T-cell (primary cell): ENCODE measurements at regions not wholly inside any gene's neighbourhood (a gene's known extent, or its start where the extent isn't known, plus 50 kb on each side); places are given as distances from the start of the nearest gene placed in this dataset.

Experiments
- ATAC-seq, 4 experiments: fragments of 200-7000 bp in 3 of 4; fragments of 150-1000 bp in 1 of 4; cut with Tn5 transposase; replicated peaks in 1 of 4; 1 replicate in 3 of 4; 2 replicates in 1 of 4; pipeline ENCODE4 v1.10.0; 2021; ENCODE audit warnings: moderate library complexity in 3 of 4, mild to moderate bottlenecking in 2 of 4, moderate number of reproducible peaks in 1 of 4
- CTCF ChIA-PET, 2 donors: fragments of 300-600 bp; sonication (Branson Sonifier 250); formaldehyde crosslinking; loops; one replicate each; lab custom pipeline; 2022; ENCODE audit warnings: antibody characterized with exemption in 2 of 2; lab: Charles Lee
- POLR2A ChIA-PET, 2 donors: fragments of 300-600 bp; sonication (Branson Sonifier 250); formaldehyde crosslinking; loops; one replicate each; lab custom pipeline; 2022; ENCODE audit warnings: antibody characterized with exemption in 2 of 2; lab: Charles Lee
- DNase-seq, 35 experiments: peaks; one replicate each; pipeline versions ENCODE4 v3.0.0 to v3.0.0-alpha.2; 2013 to 2023
- H3K27ac ChIP-seq: one replicate; pipeline ENCODE4 v1.5.1; 2013; ENCODE audit warnings: low read length
- H3K27me3 ChIP-seq, 2 experiments: replicated peaks in 1 of 2; 1 replicate in 1 of 2; 2 replicates in 1 of 2; pipeline versions ENCODE4 v1.6.1 to v1.7.0; 2013; ENCODE audit warnings: low read length in 1 of 2, mixed read lengths in 1 of 2; ENCODE audit not compliant: control insufficient read depth in 2 of 2, insufficient read depth in 2 of 2; ENCODE audit errors: extremely low read depth in 1 of 2
- H3K36me3 ChIP-seq, 2 donors: 1 replicate in 1 of 2; 2 replicates in 1 of 2; pipeline versions ENCODE4 v1.6.1 to v1.7.0; 2013; ENCODE audit warnings: low read length in 1 of 2; ENCODE audit not compliant: control insufficient read depth in 2 of 2, insufficient read depth in 1 of 2; ENCODE audit errors: extremely low read depth in 1 of 2
- H3K4me1 ChIP-seq, 2 experiments: 1 replicate in 1 of 2; 2 replicates in 1 of 2; pipeline versions ENCODE4 v1.6.1 to v1.7.0; 2013; ENCODE audit warnings: low read length in 2 of 2, mixed read lengths in 1 of 2; ENCODE audit not compliant: insufficient read depth in 2 of 2, control insufficient read depth in 1 of 2; ENCODE audit errors: extremely low read depth in 1 of 2
- H3K4me3 ChIP-seq, 2 donors: 1 replicate in 1 of 2; 2 replicates in 1 of 2; pipeline versions ENCODE4 v1.5.1 to v1.7.0; 2013; ENCODE audit warnings: mild to moderate bottlenecking in 2 of 2, low read length in 1 of 2, moderate library complexity in 1 of 2; ENCODE audit not compliant: control insufficient read depth in 1 of 2; ENCODE audit errors: extremely low read depth in 1 of 2
- H3K9me3 ChIP-seq: 2 replicates; pipeline ENCODE4 v1.7.0; 2013
- H3K27ac Mint-ChIP-seq, 2 donors: one replicate each; pipeline ENCODE4 v1.8.0; 2020 to 2021; ENCODE audit warnings: mild to moderate bottlenecking in 2 of 2, mixed read lengths in 2 of 2
- H3K27me3 Mint-ChIP-seq, 2 donors: one replicate each; pipeline ENCODE4 v1.8.0; 2021 to 2022; ENCODE audit warnings: mixed read lengths in 2 of 2
- H3K36me3 Mint-ChIP-seq: one replicate; pipeline ENCODE4 v1.8.0; 2021; ENCODE audit warnings: mixed read lengths
- H3K4me1 Mint-ChIP-seq, 3 donors: one replicate each; pipeline ENCODE4 v1.8.0; 2020 to 2022; ENCODE audit warnings: mixed read lengths in 3 of 3, mild to moderate bottlenecking in 1 of 3
- H3K4me3 Mint-ChIP-seq, 3 donors: one replicate each; pipeline ENCODE4 v1.8.0; 2020 to 2022; ENCODE audit warnings: mild to moderate bottlenecking in 3 of 3, mixed read lengths in 3 of 3, moderate library complexity in 3 of 3
- H3K9me3 Mint-ChIP-seq, 3 donors: one replicate each; pipeline ENCODE4 v1.8.0; 2020 to 2022; ENCODE audit warnings: mixed read lengths in 3 of 3
- WGBS: methylation state at CpG from one replicate; pipeline ENCODE4 v1.1.5; 2013; ENCODE audit warnings: missing lambda C conversion rate; ENCODE audit not compliant: insufficient coverage; 5-methylcytosine and 5-hydroxymethylcytosine counted together

GRCh38 chr18:68179811-68180210, 535.1 kb downstream of the TMX3 start:
- POLR2A ChIA-PET: no interaction called here
- no peak for DNase-seq
- Histone ChIP-seq H3K27ac (no peak overlapping the region), H3K9me3 (no peaks in the 10 kb centered on the region), H3K4me1 (no peaks in the 10 kb centered on the region), H3K36me3 (no peaks in the 10 kb centered on the region), H3K4me3 (no peak overlapping the region), H3K27me3 (no peaks in the 10 kb centered on the region)
- CTCF ChIA-PET: no interaction called here
- WGBS: no CpG with 5 or more reads among the region's 2 CpGs
- Mint-ChIP-seq H3K27ac (no peak overlapping the region), H3K4me3 (no peak overlapping the region), H3K27me3 (no peaks in the 10 kb centered on the region), H3K4me1 (no peaks in the 10 kb centered on the region), H3K9me3 (peaks cover 0 to 8% (median 0%) of the 10 kb centered on the region in 3 donors), H3K36me3 (no peaks in the 10 kb centered on the region)
- ATAC-seq: no peak

- no peaks in the 10 kb centered on the region for H3K4me1 Mint-ChIP-seq
- CTCF ChIA-PET: no interaction called here
Measured at GRCh38 chr18:68178921-68179320, 536.0 kb downstream of the TMX3 start.

GRCh38 chr18:68177807-68178702, 536.9 kb downstream of the TMX3 start:
- Mint-ChIP-seq H3K36me3 (no peaks in the 10 kb centered on the region), H3K27ac (no peak overlapping the region), H3K27me3 (no peaks in the 10 kb centered on the region), H3K4me1 (no peaks in the 10 kb centered on the region), H3K4me3 (no peak overlapping the region), H3K9me3 (peaks cover 0 to 8% (median 0%) of the 10 kb centered on the region in 3 donors)
- Histone ChIP-seq H3K9me3 (no peaks in the 10 kb centered on the region), H3K36me3 (no peaks in the 10 kb centered on the region), H3K4me1 (no peaks in the 10 kb centered on the region), H3K27ac (no peak overlapping the region), H3K27me3 (no peaks in the 10 kb centered on the region), H3K4me3 (no peak overlapping the region)
- CTCF ChIA-PET: no interaction called here
- WGBS: 50% methylated on average over 3 of the region's 6 CpGs
- POLR2A ChIA-PET: interaction anchor here in 1 of 2 donors (0.6 kb wide), 1 partner anchor 302 kb away, joined by 3 read pairs; no protein-coding TSS in a partner anchor
- ATAC-seq (no peak), DNase-seq (no peak)

More at GRCh38 chr18:68178921-68179320, 536.0 kb downstream of the TMX3 start:
- H3K9me3 Mint-ChIP-seq: peaks cover 0 to 8% (median 0%) of the 10 kb centered on the region in 3 donors
- POLR2A ChIA-PET: no interaction called here
- H3K36me3 ChIP-seq: no peaks in the 10 kb centered on the region
- ATAC-seq (no peak), DNase-seq (no peak)
- no peak overlapping the region for H3K4me3 Mint-ChIP-seq
- no peak overlapping the region for H3K27ac ChIP-seq
- H3K36me3 Mint-ChIP-seq: no peaks in the 10 kb centered on the region
- no CpG with 5 or more reads among the region's 1 CpG for WGBS
- H3K4me3 ChIP-seq: no peak overlapping the region
- H3K27ac Mint-ChIP-seq: no peak overlapping the region
- H3K4me1 ChIP-seq: no peaks in the 10 kb centered on the region
- H3K27me3 ChIP-seq: no peaks in the 10 kb centered on the region
- no peaks in the 10 kb centered on the region for H3K27me3 Mint-ChIP-seq
- H3K9me3 ChIP-seq: no peaks in the 10 kb centered on the region

GRCh38 chr18:68176901-68177300, 538.0 kb downstream of the TMX3 start:
- Mint-ChIP-seq H3K4me1 (no peaks in the 10 kb centered on the region), H3K9me3 (peaks cover 0 to 8% (median 0%) of the 10 kb centered on the region in 3 donors), H3K4me3 (no peak overlapping the region), H3K27me3 (no peaks in the 10 kb centered on the region), H3K27ac (no peak overlapping the region), H3K36me3 (no peaks in the 10 kb centered on the region)
- Histone ChIP-seq H3K27me3 (no peaks in the 10 kb centered on the region), H3K27ac (no peak overlapping the region), H3K4me3 (no peak overlapping the region), H3K36me3 (no peaks in the 10 kb centered on the region), H3K4me1 (no peaks in the 10 kb centered on the region), H3K9me3 (no peaks in the 10 kb centered on the region)
- ChIA-PET POLR2A (no interaction called here), CTCF (no interaction called here)
- no peak for ATAC-seq
- no peak for DNase-seq

GRCh38 chr18:68172842-68173549, 541.9 kb downstream of the TMX3 start:
- ATAC-seq (no peak), DNase-seq (no peak)
- no peak overlapping the region for H3K4me3 Mint-ChIP-seq
- no peak overlapping the region for H3K4me3 ChIP-seq
- H3K9me3 ChIP-seq: no peaks in the 10 kb centered on the region
- H3K4me1 ChIP-seq: no peaks in the 10 kb centered on the region
- peaks cover 0 to 4% (median 3%) of the 10 kb centered on the region in 3 donors for H3K9me3 Mint-ChIP-seq
- H3K36me3 Mint-ChIP-seq: no peaks in the 10 kb centered on the region
- H3K27me3 Mint-ChIP-seq: no peaks in the 10 kb centered on the region
- no peaks in the 10 kb centered on the region for H3K4me1 Mint-ChIP-seq
- CTCF ChIA-PET: no interaction called here
- H3K27ac Mint-ChIP-seq: no peak overlapping the region
- H3K27me3 ChIP-seq: no peaks in the 10 kb centered on the region
- WGBS: 96% methylated on average over 5 of the region's 17 CpGs
- no peak overlapping the region for H3K27ac ChIP-seq
- H3K36me3 ChIP-seq: no peaks in the 10 kb centered on the region
- POLR2A ChIA-PET: no interaction called here

- Histone ChIP-seq H3K9me3 (no peaks in the 10 kb centered on the region), H3K36me3 (no peaks in the 10 kb centered on the region), H3K4me1 (no peaks in the 10 kb centered on the region), H3K27me3 (no peaks in the 10 kb centered on the region), H3K4me3 (no peak overlapping the region), H3K27ac (no peak overlapping the region)
- Mint-ChIP-seq H3K36me3 (no peaks in the 10 kb centered on the region), H3K9me3 (peaks cover 0 to 3% (median 0%) of the 10 kb centered on the region in 3 donors), H3K4me3 (no peak overlapping the region), H3K27me3 (no peaks in the 10 kb centered on the region), H3K27ac (no peak overlapping the region), H3K4me1 (no peaks in the 10 kb centered on the region)
- POLR2A ChIA-PET: no interaction called here
- no peak for DNase-seq
- ATAC-seq: no peak
- CTCF ChIA-PET: no interaction called here
- 62% methylated on average over 4 of the region's 4 CpGs for WGBS
Measured at GRCh38 chr18:68164909-68165308, 550.0 kb downstream of the TMX3 start.
